ENCODE measurements at regions not wholly inside any gene's neighbourhood (a gene's known extent, or its start where the extent isn't known, plus 50 kb on each side); places are given as distances from the start of the nearest gene placed in this dataset.

GRCh38 chr9:99621040-99621439, 200.6 kb upstream of the NR4A3 start:
- H3K27ac Mint-ChIP-seq = no peak overlapping the region
- TF ChIP-seq CTCF (IDR thresholded peaks at IDR 0.05) = no peak
- H3K9me3 Mint-ChIP-seq = no peaks in the 10 kb centered on the region
- no peak for DNase-seq
- H3K4me1 Mint-ChIP-seq (ENCODE audit: low read depth) = no peaks in the 10 kb centered on the region
- no peak overlapping the region for H3K4me3 Mint-ChIP-seq
- no peaks in the 10 kb centered on the region; the same call in 1 of the 2 replicates for H3K27me3 Mint-ChIP-seq (ENCODE audit: insufficient read depth)
- H3K36me3 Mint-ChIP-seq (ENCODE audit: low read depth) = no peaks in the 10 kb centered on the region

GRCh38 chr9:99622679-99623078, 199.0 kb upstream of the NR4A3 start:
- Mint-ChIP-seq H3K27ac (no peak overlapping the region), H3K36me3 (ENCODE audit: low read depth) (no peaks in the 10 kb centered on the region), H3K4me3 (no peak overlapping the region), H3K9me3 (no peaks in the 10 kb centered on the region), H3K4me1 (ENCODE audit: low read depth) (no peaks in the 10 kb centered on the region), H3K27me3 (ENCODE audit: insufficient read depth) (no peaks in the 10 kb centered on the region; the same call in 1 of the 2 replicates)
- TF ChIP-seq CTCF (IDR thresholded peaks at IDR 0.05) = no peak
- DNase-seq = no peak

- H3K9me3 Mint-ChIP-seq = no peaks in the 10 kb centered on the region
- H3K27ac Mint-ChIP-seq = no peak overlapping the region
- H3K36me3 Mint-ChIP-seq (ENCODE audit: low read depth) = no peaks in the 10 kb centered on the region
- DNase-seq = no peak
- TF ChIP-seq CTCF (IDR thresholded peaks at IDR 0.05) = no peak
- no peaks in the 10 kb centered on the region; the same call in 1 of the 2 replicates for H3K27me3 Mint-ChIP-seq (ENCODE audit: insufficient read depth)
- H3K4me1 Mint-ChIP-seq (ENCODE audit: low read depth) = no peaks in the 10 kb centered on the region
- H3K4me3 Mint-ChIP-seq = no peak overlapping the region
Measured at GRCh38 chr9:99623780-99624364, 197.8 kb upstream of the NR4A3 start.

GRCh38 chr9:99624499-99625233, 197.0 kb upstream of the NR4A3 start:
- Mint-ChIP-seq H3K4me3 (no peak overlapping the region), H3K27ac (no peak overlapping the region), H3K4me1 (ENCODE audit: low read depth) (no peaks in the 10 kb centered on the region), H3K9me3 (no peaks in the 10 kb centered on the region), H3K27me3 (ENCODE audit: insufficient read depth) (no peaks in the 10 kb centered on the region; the same call in 1 of the 2 replicates), H3K36me3 (ENCODE audit: low read depth) (no peaks in the 10 kb centered on the region)
- TF ChIP-seq CTCF (IDR thresholded peaks at IDR 0.05) = no peak
- DNase-seq = no peak

- Mint-ChIP-seq H3K36me3 (ENCODE audit: low read depth) (no peaks in the 10 kb centered on the region), H3K9me3 (no peaks in the 10 kb centered on the region), H3K27ac (no peak overlapping the region), H3K4me3 (no peak overlapping the region), H3K27me3 (ENCODE audit: insufficient read depth) (no peaks in the 10 kb centered on the region; the same call in 1 of the 2 replicates), H3K4me1 (ENCODE audit: low read depth) (no peaks in the 10 kb centered on the region)
- TF ChIP-seq CTCF (IDR thresholded peaks at IDR 0.05) = no peak
- no peak for DNase-seq
Measured at GRCh38 chr9:99626426-99626825, 195.3 kb upstream of the NR4A3 start.
